CD4-positive, alpha-beta T cell treated with Interleukin-12 subunit alpha and Interleukin-12 subunit beta, for 1 hour (primary cell): ENCODE measurements at regions not wholly inside any gene's neighbourhood (a gene's known extent, or its start where the extent isn't known, plus 50 kb on each side); places are given as distances from the start of the nearest gene placed in this dataset.

ENCODE experiments used
- DNase-seq: peaks from one replicate; pipeline ENCODE4 v3.0.0-alpha.2; 2020

DNA sequence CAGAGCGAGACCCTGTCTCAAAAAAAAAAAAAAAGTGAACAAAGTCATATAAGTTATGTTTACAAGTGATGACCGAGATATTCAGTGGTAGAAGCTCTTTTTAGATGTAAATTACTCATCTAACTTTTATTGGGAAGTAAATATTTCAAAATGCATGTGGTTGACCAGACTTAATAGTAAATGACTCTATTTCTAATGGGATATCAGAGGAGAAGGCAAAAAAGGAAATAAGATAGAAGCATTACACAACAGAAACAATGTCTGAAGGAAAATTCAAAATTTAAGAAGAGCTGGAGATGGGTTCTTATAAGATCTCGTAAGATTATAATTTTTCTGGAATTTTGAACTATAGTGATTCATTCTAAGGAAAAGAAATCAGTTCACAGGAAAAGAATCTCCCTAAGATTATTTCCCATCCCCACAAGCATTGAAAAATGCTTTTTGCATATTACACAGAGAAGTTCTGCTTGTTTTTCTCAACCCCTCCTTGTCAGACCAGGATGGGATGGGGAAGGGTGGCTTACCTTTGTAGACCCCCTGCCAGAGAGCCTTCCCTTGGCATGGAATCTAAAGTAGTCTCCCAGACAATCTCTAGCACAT is 63.1 kb upstream of the STK38L start:
- DNase-seq = no peak

DNA sequence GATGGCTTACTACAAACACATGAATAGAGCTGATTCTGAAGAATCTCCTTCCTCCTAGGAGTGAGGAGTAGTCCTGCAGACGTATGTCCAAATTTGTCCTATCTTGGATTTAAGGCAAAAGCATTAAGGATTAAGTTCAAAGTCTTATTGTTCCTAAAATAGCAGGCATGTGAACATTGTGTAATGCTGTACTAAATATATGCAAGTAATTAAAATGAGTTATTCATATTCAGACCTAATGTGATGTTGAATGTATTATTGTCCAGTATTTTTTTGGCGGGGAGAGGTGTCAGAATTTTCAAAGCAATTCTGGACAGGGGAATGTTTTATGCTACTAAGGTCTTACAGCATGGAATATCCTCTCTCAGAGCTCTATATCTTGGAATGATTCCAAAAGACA is 60.7 kb upstream of the STK38L start:
- no peak for DNase-seq

DNA sequence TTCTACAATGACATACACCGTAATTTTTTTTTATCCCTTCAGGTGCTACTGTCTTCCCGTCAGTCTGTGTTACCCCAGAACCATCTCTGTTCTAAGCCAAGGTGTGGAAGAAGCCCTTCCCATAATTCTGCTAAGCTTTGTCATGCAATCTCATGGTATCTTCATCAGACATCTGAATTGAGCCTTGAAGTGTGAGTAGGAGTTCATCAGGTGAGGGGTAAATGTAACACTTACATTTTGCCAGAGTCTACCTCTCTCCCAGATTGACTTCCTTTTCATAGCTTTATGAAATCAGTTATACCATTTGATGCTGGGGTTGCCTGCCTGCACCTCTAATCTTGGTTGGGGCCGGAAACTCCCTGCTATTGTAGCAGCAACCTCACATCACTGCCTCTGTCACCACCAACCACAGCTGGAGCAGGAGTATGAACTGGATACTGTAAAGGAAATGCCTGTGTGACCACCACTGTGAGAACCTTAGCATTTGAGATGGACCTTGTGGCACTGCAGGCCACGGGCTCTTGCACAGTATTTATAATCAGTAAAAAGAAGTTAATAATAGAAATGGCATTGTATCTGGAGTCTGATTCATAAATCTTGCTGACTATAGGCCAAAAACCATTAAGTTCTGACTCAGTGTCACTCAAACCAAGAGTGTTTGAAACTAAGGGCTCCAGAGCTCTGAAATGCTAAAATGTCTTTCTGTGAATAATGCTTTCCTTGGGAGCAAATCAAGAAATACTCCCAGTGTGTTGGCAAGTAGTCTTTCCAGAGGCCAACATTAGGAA is 58.7 kb upstream of the STK38L start:
- peak; percentile 16 for DNase-seq

DNA sequence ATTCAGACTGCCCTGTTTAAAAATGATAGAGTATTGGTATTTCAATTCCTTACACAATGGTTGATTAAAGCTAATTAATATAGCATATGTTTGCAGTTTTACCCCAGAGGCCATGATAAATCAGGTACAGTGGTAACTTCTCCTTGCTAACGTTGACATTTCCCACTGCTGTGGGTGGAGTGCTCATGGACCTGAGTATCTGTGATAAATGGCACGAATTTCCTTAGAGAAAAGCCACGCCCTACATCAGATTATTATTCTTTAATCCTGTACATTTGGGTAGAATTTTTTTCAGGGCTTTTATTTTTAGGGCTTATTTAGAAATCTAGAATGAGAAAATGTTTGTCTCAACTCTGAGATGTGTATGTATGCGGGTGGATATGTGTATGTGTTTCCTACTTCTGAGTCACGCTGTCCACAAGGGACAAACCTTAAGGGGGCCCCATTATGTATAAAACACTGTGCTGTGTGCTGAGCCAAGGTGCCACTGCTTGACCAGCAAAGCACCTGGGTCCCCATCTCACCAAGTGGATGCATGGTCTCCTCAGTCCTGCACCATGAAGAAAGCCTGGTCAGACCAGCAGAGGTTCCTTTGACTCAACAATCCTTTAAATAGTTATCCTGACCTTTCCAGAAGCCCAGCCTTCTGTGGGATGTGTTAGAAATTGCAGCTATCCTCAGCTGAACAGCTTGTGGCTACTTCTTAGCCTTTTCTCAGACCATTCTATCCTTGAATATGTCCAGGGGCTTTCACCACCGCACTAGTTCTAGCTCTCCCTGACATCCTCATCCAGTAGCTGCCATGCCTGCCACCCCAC is 57.9 kb upstream of the STK38L start:
- DNase-seq = no peak

DNA sequence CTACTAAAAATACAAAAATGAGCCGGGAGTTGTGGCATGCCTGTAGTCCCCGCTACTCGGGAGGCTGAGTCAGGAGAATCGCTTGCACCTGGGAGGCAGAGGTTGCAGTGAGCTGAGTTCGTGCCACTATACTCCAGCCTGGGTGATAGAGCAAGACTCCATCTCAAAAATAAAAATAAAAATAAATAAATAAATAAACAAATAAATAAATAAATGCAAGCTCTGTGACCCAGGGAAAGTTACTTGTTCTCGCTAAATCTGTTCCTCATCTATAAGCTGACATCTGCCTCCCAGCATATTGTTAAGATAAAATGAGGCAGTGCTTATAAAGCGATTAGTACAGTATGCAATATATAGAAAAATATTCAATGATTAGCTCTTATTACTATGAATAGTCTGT is 56.4 kb upstream of the STK38L start:
- no peak for DNase-seq

DNA sequence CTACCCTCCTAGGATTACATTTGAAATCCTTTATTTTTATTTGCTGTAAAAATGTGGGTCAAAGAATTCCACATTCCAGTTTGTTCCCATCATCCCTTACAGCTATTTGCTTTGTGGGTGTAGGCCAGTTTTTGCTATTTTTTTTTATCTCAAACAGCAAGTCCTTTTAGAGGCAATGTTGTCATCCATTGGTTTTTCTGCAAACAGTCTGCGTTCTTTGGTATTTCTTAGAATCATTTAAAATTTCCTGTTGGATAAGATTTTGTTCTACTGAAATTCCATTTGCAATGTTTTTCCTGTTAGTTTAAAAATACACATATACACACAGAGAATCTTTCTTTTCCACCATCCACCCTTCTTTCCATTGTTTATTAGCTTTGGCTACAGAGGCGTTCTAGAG is 53.3 kb upstream of the STK38L start:
- no peak for DNase-seq

DNA sequence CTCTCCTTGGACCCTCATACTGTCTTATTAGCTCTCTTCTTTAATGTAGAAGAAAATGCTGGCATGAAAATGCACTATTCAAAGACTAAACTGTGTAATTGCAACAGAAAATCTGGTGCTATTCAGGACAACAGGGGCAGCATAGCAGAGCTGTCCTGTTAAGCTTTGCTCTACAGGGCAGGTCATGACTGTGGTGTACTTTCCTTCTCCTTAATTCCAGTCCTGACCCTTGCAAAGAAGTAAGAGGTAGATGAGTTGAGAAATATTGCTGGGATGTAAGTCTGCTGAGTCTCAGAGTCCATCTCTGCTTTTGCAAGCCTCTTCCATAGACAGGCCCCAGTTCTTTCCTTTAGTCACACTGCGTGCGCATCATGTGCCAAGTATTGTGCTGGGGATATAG is 52.6 kb upstream of the STK38L start:
- no peak for DNase-seq

DNA sequence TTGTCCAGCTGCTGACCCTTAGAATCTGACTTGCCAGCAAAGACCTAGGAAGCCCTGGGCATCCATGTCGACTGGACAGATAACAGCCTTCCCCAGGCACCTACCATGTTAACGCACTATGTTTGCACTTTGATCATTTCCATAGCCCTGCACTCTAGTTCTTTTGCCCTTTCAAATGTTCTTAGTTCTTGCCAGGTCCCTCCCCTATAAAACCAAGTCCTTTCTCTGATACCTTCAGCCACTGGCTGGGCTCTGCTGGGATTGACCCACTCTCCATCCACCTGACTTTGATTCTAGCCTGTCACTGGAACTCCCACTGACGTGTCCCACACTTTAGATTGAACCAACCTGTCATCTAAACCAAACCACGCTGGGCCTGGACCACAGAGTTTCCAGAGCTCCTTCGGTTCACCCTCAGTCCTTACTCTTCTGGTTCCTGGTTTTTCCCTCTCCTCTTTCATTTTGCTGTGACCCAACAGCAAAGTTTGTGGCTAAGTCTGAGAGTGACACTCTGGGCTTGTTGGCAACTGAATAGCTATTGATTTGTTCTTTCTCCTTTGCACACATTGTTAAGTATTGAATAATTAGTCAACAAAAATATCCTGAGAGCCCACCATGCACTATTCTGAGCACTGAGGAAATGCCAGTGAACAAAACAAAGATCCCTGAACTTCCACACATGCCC is 51.8 kb upstream of the STK38L start:
- DNase-seq = no peak

DNA sequence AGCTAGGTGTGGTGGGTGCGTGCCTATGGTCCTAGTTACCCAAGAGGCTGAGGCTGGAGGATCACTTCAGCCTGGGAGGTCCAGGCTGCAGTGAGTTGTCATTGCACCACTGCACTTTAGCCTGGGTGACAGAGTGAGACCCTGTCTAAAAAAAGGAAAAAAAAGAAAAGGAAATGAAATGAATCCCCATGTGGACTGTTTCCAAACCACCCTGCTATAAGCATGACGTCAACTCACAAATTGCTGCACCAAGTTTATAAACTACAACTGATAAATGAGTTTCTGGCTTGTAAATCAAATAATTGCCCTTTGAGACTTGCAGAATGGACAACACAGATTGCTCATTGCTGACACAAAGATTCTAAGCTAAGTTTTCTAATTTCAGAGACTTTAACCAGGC is 51.0 kb upstream of the STK38L start:
- no peak for DNase-seq

DNA sequence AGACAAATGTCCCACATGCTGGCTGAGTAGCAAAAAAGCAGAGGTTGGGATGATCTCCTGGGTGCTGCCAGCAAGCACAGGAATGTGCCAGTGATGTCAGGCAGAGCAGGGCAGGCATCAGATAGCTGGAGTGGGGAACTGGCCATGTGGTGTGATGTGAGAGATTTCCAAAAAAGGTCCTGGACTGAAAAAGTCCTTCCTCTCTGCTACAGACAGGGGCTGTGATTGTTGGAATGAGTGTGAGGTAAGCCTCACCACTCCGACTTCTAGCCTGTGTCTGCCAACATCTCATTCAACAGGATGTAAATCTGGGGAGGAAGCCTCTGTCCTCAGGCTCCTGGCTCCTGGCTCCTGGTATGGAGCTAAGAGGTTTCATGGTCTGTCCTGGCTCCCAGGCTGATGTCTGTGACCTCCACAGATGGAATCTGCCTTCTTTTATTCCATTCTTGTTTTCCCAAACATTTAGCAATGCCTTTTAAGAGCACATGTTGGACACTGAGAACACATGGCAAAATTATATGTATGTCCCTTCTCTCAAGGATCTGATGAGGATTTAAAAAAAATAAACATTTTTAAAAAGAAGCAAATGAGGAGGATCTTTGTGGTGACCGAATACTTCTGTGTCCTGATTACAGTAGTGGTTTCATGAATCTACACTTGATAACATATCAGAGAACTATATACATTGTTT is 50.1 kb upstream of the STK38L start:
- DNase-seq = no peak
